Thyroid gland (tissue), 4 donors: ENCODE measurements at regions not wholly inside any gene's neighbourhood (a gene's known extent, or its start where the extent isn't known, plus 50 kb on each side); places are given as distances from the start of the nearest gene placed in this dataset.

ENCODE experiments used
- POLR2A ChIP-seq, 2 donors: fragments of 450-650 bp; IDR thresholded peaks; one replicate each; pipeline ENCODE4 v1.6.1; 2017; ENCODE audit warnings: antibody characterized with exemption in 2 of 2, mild to moderate bottlenecking in 2 of 2, moderate library complexity in 1 of 2
- TF ChIP-seq, protein P1 (sequence below), 6 experiments: fragments of 200-600 bp in 3 of 6; fragments of 450-650 bp in 3 of 6; sonication (generic) in 3 of 6; IDR thresholded peaks; one replicate each; pipeline ENCODE4 v1.5.1; 2016 to 2019; ENCODE audit warnings: antibody characterized with exemption in 6 of 6, mild to moderate bottlenecking in 2 of 6, inconsistent platforms in 1 of 6, moderate library complexity in 1 of 6

DNA sequence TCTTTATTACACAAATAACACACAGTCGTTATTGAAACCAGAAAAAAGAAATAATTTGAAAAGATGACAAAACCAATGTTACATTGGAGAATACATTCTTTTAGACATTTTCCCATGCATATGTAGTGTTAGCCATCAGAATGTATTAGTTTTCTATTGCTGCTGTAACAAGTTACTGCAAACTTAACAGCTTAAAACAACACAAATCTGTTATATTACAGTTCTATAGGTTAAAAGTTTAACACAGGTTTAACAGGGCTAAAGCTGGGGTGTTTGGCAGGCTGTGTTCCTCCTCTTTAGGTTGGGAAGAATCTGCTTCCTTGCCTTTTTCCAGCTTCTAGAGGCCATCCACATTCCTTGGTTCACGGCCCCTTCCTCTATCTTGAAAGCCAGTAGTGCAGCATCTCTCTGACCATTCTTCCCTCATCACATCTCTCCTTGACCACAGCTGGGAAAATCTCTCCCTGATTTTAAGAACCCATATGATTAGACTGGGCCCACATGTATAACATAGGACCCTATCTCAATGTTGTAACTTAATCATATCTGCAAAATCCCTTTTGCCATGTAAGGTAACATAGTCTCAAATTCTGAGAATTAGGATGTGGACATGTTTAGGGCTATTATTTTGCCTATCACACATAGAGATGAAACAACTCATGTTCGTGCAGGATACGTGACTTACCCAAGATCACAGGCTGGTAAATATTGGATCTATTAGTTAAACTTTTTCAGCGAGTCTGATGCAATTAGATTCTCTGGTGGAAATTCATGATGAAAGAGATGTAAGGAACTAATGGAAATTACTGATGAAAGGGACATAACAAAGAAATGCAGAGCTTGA is 145.4 kb upstream of the TMEM170B start:
- TF ChIP-seq, protein P1, sequence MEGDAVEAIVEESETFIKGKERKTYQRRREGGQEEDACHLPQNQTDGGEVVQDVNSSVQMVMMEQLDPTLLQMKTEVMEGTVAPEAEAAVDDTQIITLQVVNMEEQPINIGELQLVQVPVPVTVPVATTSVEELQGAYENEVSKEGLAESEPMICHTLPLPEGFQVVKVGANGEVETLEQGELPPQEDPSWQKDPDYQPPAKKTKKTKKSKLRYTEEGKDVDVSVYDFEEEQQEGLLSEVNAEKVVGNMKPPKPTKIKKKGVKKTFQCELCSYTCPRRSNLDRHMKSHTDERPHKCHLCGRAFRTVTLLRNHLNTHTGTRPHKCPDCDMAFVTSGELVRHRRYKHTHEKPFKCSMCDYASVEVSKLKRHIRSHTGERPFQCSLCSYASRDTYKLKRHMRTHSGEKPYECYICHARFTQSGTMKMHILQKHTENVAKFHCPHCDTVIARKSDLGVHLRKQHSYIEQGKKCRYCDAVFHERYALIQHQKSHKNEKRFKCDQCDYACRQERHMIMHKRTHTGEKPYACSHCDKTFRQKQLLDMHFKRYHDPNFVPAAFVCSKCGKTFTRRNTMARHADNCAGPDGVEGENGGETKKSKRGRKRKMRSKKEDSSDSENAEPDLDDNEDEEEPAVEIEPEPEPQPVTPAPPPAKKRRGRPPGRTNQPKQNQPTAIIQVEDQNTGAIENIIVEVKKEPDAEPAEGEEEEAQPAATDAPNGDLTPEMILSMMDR (IDR thresholded peaks at IDR 0.05) = no peak
- no peak for TF ChIP-seq POLR2A (IDR thresholded peaks at IDR 0.05)
